Mucosa of rectum (tissue), 2 donors: ENCODE measurements at regions not wholly inside any gene's neighbourhood (a gene's known extent, or its start where the extent isn't known, plus 50 kb on each side); places are given as distances from the start of the nearest gene placed in this dataset.
"Not testable (repeated sequence)": the region's sequence is repeated elsewhere in the genome, so short reads cannot be mapped to it uniquely, and the experiment has no call there.

Experiments
- H3K27ac ChIP-seq, 2 donors: one replicate each; pipeline ENCODE4 v1.7.0; 2013; ENCODE audit warnings: inconsistent platforms in 2 of 2, low read depth in 2 of 2, low read length in 2 of 2
- H3K27me3 ChIP-seq, 2 donors: one replicate each; pipeline ENCODE4 v1.7.0; 2013; ENCODE audit warnings: low read length in 2 of 2; ENCODE audit not compliant: control insufficient read depth in 2 of 2, insufficient read depth in 2 of 2
- H3K36me3 ChIP-seq, 2 donors: one replicate each; pipeline ENCODE4 v1.7.0; 2013; ENCODE audit warnings: low read length in 2 of 2; ENCODE audit not compliant: control insufficient read depth in 2 of 2, insufficient read depth in 2 of 2
- H3K4me1 ChIP-seq, 2 donors: one replicate each; pipeline ENCODE4 v1.7.0; 2013; ENCODE audit warnings: low read length in 2 of 2, mild to moderate bottlenecking in 1 of 2; ENCODE audit not compliant: control insufficient read depth in 2 of 2, insufficient read depth in 2 of 2
- H3K4me3 ChIP-seq, 2 donors: one replicate each; pipeline ENCODE4 v1.7.0; 2013; ENCODE audit warnings: low read length in 2 of 2
- H3K9ac ChIP-seq, 2 donors: one replicate each; pipeline ENCODE4 v1.7.0; 2013; ENCODE audit warnings: low read length in 2 of 2, low read depth in 1 of 2, mild to moderate bottlenecking in 1 of 2
- H3K9me3 ChIP-seq, 2 donors: one replicate each; pipeline ENCODE4 v1.7.0; 2013; ENCODE audit warnings: low read length in 2 of 2; ENCODE audit not compliant: control insufficient read depth in 2 of 2
- donor health status: healthy.
- donor health status: Normal muscosa, but diverticular disease.

- not testable (repeated sequence) for H3K4me3 ChIP-seq, H3K4me1 ChIP-seq, H3K27me3 ChIP-seq, H3K9me3 ChIP-seq, H3K36me3 ChIP-seq, H3K9ac ChIP-seq, H3K27ac ChIP-seq
Observed at GRCh38 chr11:116028506-116028905, 524.3 kb upstream of the CADM1 start.

DNA sequence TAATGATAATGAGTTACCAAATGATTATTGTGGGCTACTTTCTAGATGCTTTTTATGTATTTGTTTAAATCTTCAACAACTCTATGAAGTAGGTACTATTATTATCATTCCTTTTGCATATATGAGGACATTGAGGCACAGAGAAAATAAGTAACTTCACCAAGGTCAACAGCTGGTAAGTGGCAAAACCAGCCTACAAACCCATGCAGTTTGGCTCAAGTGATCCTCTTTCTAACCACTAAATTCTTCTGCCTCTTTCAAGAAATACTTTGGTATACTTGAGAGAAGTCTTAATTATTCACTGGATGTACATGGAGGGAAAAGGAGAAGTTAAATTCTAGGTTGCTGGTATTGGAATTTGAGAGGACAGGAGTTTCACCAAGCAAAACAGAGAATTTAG, 495.2 kb upstream of the CADM1 start:
- Histone ChIP-seq H3K9ac (no peak overlapping the region), H3K9me3 (no peaks in the 10 kb centered on the region), H3K4me1 (no peaks in the 10 kb centered on the region), H3K4me3 (no peak overlapping the region), H3K27ac (no peak overlapping the region), H3K36me3 (no peaks in the 10 kb centered on the region), H3K27me3 (no peaks in the 10 kb centered on the region)

DNA sequence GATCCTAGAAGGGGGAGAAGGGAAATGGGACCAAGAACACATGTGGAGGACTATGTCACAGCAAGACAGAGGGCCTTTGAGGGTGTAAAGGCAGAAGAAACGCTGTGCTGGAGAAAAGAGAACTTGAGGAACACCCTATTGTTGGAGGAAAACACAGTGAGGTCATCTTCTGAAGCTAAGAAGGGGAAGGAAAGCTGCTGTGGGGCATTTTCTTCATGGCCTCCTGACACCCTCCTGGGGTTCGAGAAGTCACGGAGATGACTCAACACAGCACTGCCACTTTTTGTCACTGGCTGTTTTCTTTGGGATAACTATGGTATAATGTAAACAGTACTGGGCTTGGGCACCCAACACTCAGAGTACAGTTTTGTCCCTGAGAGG, 492.6 kb upstream of the CADM1 start:
- Histone ChIP-seq H3K36me3 (no peaks in the 10 kb centered on the region), H3K9me3 (no peaks in the 10 kb centered on the region), H3K9ac (no peak overlapping the region), H3K27ac (no peak overlapping the region), H3K4me3 (no peak overlapping the region), H3K27me3 (no peaks in the 10 kb centered on the region), H3K4me1 (no peaks in the 10 kb centered on the region)

DNA sequence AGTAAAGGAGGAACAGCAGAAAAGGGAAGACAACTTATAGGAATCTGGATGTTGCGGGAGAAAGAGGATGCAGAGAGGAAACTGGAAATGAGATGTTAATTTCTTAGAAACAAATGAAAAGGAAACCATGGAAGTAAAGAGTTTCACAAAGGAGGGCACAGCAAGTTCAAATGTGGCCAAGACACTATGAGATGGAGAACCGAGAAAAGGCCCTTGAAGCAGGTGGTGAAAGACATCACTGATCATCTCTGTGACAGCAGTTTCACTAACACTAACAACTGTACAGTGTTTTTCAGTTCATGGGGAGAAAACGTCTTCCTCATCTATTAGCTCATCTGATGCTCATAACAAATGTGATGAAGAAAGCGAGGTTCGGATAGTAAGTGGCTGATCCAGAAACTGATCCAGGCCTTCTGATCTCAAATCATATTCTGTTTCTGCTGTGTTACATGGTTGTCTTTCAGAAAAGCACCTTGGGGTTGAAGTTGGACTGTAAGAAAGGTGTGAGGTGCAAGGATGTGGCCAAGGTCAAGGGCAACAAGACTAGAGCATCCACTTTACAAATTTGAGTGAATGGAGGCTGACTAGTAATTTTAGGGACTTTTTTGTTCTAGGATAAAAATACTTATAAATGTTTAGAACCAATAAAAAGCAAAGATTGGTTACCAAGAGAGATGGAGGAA, 492.1 kb upstream of the CADM1 start:
- Histone ChIP-seq H3K36me3 (no peaks in the 10 kb centered on the region), H3K27ac (no peak overlapping the region), H3K27me3 (no peaks in the 10 kb centered on the region), H3K9ac (no peak overlapping the region), H3K4me3 (no peak overlapping the region), H3K4me1 (no peaks in the 10 kb centered on the region), H3K9me3 (no peaks in the 10 kb centered on the region)

DNA sequence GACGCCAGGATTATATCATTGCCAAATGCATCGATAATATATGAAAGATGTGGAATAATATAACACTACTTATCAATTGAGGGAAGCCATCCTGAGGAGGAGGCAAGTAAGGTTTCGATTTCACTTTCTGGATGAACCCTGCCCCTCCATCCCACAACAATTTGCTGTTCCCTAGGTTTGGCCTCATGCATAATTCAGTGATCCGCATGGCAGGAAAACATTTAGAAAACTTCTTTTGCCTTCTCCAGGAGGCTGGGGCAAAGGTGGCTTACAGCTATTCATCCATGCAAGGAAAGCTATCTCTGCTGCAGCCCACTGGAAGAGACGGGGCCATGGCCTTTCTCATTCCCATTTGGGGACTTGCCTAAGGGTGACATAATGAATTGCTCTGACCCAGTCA, 489.4 kb upstream of the CADM1 start:
- H3K9me3 ChIP-seq: no peaks in the 10 kb centered on the region
- H3K36me3 ChIP-seq: no peaks in the 10 kb centered on the region

GRCh38 chr11:115990004-115990447, 485.8 kb upstream of the CADM1 start:
- Histone ChIP-seq H3K27ac (no peak overlapping the region), H3K9me3 (no peaks in the 10 kb centered on the region), H3K27me3 (peaks cover 0 to 4% of the 10 kb centered on the region in 2 donors), H3K4me3 (peak overlapping the region in 1 of 2 donors; percentile 20), H3K4me1 (no peaks in the 10 kb centered on the region), H3K36me3 (no peaks in the 10 kb centered on the region), H3K9ac (no peak overlapping the region)

More for the DNA sequence above, 489.4 kb upstream of the CADM1 start:
- Histone ChIP-seq H3K27ac (no peak overlapping the region), H3K4me3 (no peak overlapping the region), H3K4me1 (no peaks in the 10 kb centered on the region), H3K9ac (no peak overlapping the region), H3K27me3 (peaks cover 0 to 2% of the 10 kb centered on the region in 2 donors)

- Histone ChIP-seq H3K27me3 (peaks cover 0 to 4% of the 10 kb centered on the region in 2 donors), H3K9me3 (no peaks in the 10 kb centered on the region), H3K4me1 (no peaks in the 10 kb centered on the region), H3K27ac (no peak overlapping the region), H3K9ac (no peak overlapping the region), H3K36me3 (no peaks in the 10 kb centered on the region), H3K4me3 (no peak overlapping the region)
Observed at GRCh38 chr11:115985896-115986295, 481.7 kb upstream of the CADM1 start.

- Histone ChIP-seq H3K4me1 (no peaks in the 10 kb centered on the region), H3K36me3 (no peaks in the 10 kb centered on the region), H3K27me3 (peaks cover 0 to 2% of the 10 kb centered on the region in 2 donors), H3K4me3 (no peak overlapping the region), H3K9ac (no peak overlapping the region), H3K9me3 (no peaks in the 10 kb centered on the region), H3K27ac (no peak overlapping the region)
Observed at GRCh38 chr11:115984228-115984627, 480.0 kb upstream of the CADM1 start.

DNA sequence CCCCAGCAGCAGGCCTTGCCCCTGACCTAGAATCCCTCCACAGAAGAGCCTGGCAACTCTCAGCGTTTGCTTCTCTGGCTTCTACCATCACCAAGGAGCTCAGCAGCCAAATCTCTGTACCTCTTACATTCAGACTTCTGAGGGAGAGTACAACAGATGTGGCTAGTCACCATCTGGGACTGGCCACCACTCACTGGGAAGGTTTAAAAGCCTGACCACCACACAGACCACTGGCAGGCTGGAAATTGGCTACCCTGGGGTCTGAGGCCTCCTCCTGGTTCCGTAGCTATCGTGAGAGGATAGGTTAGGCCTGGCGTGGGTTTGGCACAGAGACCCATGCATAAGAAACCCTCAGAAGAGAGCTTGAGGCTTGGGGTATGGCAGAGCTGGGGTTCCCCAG, 478.5 kb upstream of the CADM1 start:
- Histone ChIP-seq H3K9me3 (no peaks in the 10 kb centered on the region), H3K4me3 (no peak overlapping the region), H3K27me3 (peaks cover 0 to 2% of the 10 kb centered on the region in 2 donors), H3K4me1 (no peaks in the 10 kb centered on the region), H3K9ac (no peak overlapping the region), H3K27ac (no peak overlapping the region), H3K36me3 (no peaks in the 10 kb centered on the region)

DNA sequence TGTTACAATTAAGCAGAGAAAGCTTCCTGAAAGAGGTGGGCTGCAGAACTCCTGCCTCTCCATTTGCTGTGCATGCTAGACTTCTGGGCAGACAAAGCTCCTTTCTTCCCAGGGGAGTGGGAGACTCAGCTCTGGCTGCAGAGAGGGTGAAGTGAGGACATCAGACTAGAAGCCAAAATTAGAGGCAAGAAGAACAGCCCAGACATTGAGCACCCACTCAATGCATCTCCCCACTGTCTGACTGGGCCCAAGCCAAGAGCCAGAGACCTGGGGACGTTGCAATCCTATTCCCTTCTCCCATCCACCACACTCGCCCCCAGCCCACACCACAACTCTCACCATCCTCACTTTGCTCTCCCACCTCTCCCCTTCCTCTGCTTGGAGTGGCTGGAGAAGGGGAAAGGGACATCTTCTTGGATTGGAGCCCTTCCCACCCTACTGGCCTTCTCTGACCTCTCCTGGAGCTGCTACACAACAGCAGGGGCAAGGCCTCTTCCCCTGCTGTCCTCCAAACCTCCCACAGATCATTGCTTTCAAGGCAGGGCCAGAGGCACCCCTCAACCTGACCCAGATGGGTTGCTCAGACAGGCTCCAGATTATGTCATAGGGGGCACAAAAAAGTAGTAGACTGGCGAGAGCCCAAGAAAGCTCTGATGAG, 477.7 kb upstream of the CADM1 start:
- H3K27me3 ChIP-seq: peaks cover 0 to 2% of the 10 kb centered on the region in 2 donors
- H3K36me3 ChIP-seq: no peaks in the 10 kb centered on the region
- H3K4me3 ChIP-seq: no peak overlapping the region
- H3K9me3 ChIP-seq: no peaks in the 10 kb centered on the region
- H3K27ac ChIP-seq: no peak overlapping the region
- H3K4me1 ChIP-seq: no peaks in the 10 kb centered on the region
- H3K9ac ChIP-seq: no peak overlapping the region
